AG09309 (cell line): ENCODE measurements at regions not wholly inside any gene's neighbourhood (a gene's known extent, or its start where the extent isn't known, plus 50 kb on each side); places are given as distances from the start of the nearest gene placed in this dataset.

Experiments used
- DNase-seq: peaks from one replicate; pipeline ENCODE4 v3.0.0-alpha.2; 2010; ENCODE audit warnings: low read depth
- H3K4me3 ChIP-seq: 2 replicates; pipeline ENCODE4 v1.5.1; 2011; ENCODE audit warnings: mild to moderate bottlenecking, low read depth, low read length, moderate library complexity; ENCODE audit not compliant: control insufficient read depth
- CTCF ChIP-seq: IDR thresholded peaks from 2 replicates; pipeline ENCODE4 v1.5.1; 2011; ENCODE audit warnings: mild to moderate bottlenecking, low read depth, low read length, inconsistent platforms; ENCODE audit not compliant: insufficient read depth, control insufficient read depth; ENCODE audit errors: missing control alignments

GRCh38 chr1:228938537-228938901 lies 203.2 kb downstream of the RHOU start:
- no peak overlapping the region for H3K4me3 ChIP-seq
- TF ChIP-seq CTCF: no peak
- DNase-seq: no peak

GRCh38 chr1:228939001-228939691 lies 203.9 kb downstream of the RHOU start:
- H3K4me3 ChIP-seq: no peak overlapping the region
- no peak for DNase-seq
- no peak for TF ChIP-seq CTCF

GRCh38 chr1:228939881-228940392 lies 204.7 kb downstream of the RHOU start:
- DNase-seq: no peak
- H3K4me3 ChIP-seq: no peak overlapping the region
- no peak for TF ChIP-seq CTCF

GRCh38 chr1:228940526-228940925 lies 205.2 kb downstream of the RHOU start:
- TF ChIP-seq CTCF: no peak
- H3K4me3 ChIP-seq: no peak overlapping the region
- no peak for DNase-seq

- no peak overlapping the region for H3K4me3 ChIP-seq
- TF ChIP-seq CTCF: no peak
- DNase-seq: no peak
Measured at GRCh38 chr1:228940926-228941325, 205.6 kb downstream of the RHOU start.

GRCh38 chr1:228941666-228942065 lies 206.4 kb downstream of the RHOU start:
- TF ChIP-seq CTCF: no peak
- H3K4me3 ChIP-seq: no peak overlapping the region
- DNase-seq: no peak
